ENCODE measurements at regions not wholly inside any gene's neighbourhood (a gene's known extent, or its start where the extent isn't known, plus 50 kb on each side); places are given as distances from the start of the nearest gene placed in this dataset.

GRCh38 chr3:83734656-83735055 lies 1224.1 kb upstream of the CADM2 start:
- no peak for TF ChIP-seq CTCF (conservative IDR thresholded peaks at IDR 0.05 in 1 of 2, IDR thresholded peaks at IDR 0.05 in 1 of 2; ENCODE audit: low read depth in 1 of 2, low read length in 2 of 2)
- TF ChIP-seq EZH2 (IDR thresholded peaks at IDR 0.05; ENCODE audit: low read length, missing control alignments), result no peak

All from fibroblast of lung (primary cell).